ENCODE measurements at regions not wholly inside any gene's neighbourhood (a gene's known extent, or its start where the extent isn't known, plus 50 kb on each side); places are given as distances from the start of the nearest gene placed in this dataset.
"Not testable (repeated sequence)": the region's sequence is repeated elsewhere in the genome, so short reads cannot be mapped to it uniquely, and the experiment has no call there.

DNA sequence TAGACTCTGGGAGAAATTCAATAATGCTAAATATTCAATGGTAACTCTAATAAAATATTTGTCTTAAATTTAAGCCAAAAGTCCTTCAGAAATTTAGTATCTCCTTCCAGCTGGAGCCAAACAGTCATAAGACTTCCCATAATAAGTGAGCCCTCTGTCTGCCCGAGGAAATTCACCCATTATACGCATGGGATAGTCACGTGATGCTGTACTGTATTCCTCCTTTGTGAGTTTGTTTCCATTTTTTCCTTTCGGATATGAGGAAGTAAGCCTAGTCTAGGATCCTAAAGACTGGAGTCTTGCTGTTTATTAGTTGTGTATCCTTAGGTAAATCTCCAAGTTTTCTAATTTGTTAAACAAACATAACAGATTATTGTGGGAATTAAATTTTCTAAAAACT, 110.4 kb upstream of the PLAAT1 start:
- DNase-seq, result no peak

DNA sequence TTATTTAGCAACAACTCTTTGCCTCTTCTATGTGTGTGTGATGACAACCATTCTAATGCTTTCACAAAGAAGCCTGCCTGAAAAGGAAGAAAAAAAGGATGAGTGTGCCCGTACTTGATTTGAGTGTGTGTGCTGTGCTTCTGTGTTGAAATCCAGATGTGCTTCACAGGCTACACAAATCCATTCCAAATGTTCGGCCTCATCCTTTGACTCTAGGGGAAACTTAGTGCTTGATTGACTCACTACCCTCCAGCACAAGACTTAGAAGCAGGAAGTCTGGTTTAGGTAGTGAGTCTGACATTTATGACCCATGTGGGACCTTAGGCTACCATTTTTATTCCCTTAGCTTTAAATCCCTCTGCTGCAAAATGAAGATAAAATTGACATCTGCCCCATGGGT, 108.8 kb upstream of the PLAAT1 start:
- no peak for DNase-seq

DNA sequence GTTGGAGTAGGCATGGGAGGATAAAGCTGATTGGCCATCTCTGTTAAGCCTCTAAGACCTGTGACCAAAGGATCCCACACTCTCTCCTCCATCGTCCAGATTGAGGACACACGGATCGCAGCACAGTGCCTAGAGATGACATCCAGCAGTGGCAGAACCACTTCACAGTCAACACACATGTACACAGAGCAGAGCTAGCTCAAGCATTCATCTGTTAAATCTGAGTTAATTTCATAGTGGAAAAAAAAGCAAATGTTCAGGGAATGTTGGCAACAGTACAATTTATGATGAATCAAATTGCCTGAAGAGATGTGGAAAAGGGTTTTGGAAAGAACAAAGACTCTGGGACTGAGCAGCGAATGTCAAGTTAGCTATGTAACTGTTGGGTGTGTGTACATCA, 108.1 kb upstream of the PLAAT1 start:
- DNase-seq, result no peak

DNA sequence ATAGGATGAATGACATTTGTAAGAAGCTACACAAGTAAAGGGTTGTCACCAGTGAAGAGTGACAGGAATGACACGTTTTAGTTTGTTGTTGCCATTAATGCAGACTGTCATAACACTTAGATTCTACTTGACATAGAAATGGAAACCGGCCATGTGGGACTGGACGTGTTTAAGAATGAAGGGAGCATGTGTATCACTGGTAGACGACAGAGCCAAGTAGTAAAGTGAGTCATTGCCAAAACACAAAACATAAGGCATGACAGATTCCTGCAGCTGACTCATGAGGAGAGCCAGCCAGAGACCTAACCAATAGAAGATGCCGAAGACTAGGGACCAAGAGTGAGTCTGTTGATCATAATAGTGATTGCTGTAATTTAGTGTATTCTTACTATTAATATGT, 106.2 kb upstream of the PLAAT1 start:
- DNase-seq, result peak; percentile 24

DNA sequence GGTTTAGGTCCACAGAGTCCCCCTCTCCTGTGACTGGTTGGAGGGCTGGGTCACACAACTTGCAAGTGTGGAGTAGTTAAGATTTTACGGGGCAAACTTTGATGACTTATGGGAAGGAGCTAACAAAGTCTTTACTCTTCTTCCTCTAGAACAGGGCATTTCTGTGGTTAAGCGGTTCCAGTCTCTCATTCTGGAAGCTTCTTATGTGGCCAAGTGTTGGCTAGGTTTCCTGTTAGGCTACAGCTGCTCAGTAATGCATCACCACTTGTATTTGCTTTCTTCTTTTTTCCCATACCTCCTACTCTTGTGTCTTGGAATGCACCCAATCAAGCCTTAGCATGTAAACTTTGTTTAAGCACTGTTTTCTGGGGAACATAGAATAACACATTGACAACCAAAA, 100.6 kb upstream of the PLAAT1 start:
- no peak for DNase-seq

DNA sequence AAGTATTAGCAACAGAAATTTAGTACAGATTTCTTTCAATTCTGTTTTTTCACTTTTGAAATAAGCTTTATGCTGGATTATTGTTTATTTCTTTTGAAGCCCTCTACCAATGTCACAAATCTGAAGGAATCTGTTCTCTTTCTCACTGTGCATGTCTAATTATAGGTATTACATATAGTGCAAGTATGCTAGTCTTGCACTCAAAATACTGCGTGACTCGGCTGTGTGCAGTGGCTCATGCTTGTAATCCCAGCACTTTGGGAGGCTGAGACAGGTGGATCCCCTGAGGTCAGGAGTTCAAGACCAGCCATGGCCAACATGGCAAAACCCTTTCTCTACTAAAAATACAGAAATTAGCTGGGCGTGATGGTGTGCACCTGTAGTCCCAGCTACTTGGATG, 95.8 kb upstream of the PLAAT1 start:
- no peak for DNase-seq

DNA sequence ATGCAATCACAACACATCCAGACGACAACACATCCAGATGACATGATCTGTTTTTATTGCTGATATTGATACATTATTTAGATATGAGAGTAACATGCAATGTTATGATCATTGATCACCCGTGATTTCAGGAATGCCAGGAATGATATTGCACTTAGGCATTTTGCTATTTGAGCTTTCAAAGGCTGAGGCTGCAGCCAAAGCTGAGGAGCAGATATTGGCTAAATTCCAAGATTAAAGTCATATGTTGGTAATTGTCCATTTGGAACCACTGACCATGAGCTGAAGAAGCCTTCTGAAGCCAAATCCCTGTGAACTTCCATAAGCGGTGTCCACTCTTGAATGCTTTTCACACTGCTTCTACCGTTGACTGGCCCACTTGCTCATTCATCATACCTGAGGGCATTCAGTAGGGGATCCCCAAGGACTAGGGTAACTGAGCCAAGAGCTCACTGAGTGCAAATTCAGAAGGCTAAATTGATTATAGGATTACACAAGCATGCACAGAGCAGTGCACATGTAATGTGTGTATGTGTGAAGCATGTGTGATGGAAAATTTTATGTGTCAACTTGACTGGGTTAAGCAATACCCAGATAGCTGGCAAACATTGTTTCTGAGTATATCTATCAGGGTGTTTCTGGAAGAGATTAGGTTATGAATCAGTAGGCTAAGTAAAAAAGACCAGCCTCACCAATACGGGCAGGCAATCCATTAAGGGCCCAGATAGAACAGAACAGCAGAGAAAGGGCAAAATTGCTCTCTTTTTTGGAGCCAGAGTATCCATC, 92.1 kb upstream of the PLAAT1 start:
- no peak for DNase-seq

DNA sequence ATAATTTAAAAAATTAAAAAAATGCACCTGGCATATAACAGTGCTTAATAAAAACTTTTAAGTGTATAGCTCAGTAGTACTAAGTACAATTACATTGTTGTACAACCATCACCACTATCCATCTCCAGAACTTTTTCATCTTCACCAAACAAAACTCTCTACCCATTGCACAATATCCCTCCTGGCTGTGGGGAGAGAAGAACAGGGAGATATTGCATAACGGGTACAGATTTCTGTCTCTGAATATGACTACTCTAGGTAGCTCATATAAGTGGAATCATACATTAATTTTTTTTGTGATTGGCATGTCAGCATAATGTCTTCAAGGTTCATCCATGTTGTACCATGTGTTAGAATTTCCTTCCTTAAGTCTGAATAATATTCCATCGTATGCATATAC, 91.0 kb upstream of the PLAAT1 start:
- DNase-seq, result no peak

DNA sequence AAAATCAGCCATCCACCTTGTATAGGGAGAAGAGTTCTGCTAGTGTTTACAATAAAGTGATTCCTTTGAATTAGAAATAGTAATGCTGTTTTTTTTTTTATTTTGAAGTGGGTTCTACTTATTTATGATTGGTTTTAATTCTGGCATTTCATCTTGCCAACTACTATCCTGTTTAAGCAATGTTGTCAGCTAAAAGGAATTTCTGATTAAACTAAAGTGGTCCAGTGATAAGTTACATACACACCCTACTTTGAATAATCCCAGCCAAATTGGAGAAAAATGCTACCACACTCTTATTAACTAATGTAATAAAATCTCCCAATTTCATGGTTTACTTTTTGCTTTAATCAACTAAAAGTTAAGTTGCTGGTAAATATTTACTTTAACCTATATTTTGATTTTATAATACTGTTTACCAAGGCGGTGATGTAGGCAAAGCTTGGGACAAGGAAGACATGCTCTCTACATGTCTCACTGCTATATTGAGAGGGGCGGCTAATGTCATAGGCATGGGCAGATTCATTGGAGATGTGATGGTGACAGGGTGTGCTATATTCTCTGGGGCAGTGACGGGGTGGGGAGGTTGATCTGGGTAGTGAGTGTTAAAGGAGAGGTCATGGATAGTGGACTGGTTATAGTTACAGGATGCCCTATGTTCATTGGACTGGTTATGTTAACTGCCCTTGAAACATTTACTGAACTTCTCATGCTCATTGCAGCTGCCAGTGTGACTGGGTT, 85.8 kb upstream of the PLAAT1 start:
- not testable (repeated sequence) for DNase-seq

DNA sequence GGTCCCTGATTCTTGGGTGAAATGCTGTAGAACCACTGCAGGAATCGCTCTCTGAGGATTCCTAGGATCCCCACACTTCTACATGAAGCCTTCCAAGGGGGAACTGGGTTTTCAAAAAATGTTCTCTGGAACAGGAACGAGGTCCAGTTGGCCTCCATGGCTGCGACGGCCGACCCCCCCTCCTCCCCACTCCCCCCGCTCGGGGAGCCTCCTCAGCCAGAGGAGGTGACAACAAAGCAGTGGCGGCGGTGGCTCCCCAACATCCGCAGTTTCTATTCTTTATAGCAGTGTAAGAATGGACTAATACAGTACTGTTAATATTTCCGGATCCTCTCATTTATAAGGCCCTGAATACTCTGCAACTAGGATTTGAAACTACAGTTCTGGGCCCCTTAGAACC, 84.0 kb upstream of the PLAAT1 start:
- no peak for DNase-seq

DNA sequence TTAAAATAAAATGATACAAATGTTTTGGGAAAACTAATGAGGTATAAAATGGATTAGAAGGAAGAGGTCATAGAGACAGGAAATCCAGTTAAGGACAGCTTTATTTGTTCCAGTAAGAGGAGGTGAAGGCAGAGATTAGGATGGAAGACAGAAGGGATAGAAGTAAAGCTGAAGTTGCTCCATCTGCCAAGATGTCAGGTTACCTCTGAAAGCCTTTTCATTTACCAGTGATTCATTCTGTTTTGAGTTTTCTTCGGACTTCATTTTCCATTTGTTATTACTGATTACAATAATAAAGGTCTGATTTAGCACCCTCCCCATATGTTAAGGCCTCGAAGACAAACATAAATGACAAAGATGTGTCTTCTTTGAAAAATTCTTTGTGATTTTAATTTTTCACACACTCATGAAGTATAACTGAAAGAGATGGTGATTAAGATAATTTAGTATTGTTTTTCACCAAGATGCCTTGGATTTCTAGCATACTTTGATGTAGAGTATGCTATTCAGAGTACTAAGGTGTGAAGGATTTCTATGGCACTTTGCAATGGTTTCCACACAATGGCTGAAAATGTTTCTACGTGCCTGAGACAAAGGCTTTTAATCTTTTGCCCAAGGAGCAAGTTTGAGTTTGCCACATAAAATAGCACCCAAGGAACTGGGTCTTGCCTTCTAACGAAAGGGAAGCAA, 75.4 kb upstream of the PLAAT1 start:
- no peak for DNase-seq

DNA sequence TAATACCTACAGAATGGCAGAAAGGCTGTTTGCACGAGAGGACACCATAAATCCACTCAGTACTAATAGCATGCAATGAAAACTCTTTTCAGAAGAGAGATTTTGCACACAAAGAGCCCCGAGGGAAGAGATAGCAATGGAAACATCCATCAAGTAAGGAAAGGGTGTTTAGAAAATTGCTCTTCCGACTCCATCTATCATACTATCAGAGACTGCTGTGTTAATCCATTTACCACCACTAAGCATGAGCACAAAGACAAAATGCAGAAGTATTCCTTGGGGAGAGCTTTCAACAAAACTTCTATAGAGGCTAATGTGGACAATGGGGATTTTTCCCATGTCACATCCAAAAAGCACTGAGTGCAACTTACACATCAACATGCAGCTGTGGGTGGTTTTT, 72.1 kb upstream of the PLAAT1 start:
- no peak for DNase-seq

DNA sequence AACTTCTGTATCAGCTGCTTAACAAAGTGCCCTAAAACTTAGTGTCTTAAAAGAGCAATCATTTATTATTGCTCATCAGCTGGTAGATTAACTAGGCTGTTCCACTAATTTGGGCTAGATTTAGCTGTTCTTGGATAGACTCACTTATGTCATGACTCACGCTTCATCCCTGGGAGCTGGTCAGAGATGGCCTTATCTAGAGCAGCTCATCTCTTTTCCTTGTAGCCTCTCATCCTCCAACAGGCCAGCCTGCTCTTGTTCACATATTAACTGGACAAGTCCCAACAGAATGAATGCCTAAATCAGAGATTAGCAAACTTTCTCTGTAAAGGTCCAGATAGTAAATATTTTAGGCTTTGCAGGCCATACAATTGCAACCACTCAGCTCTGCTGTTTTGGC, 66.9 kb upstream of the PLAAT1 start:
- DNase-seq, result peak; percentile 8

DNA sequence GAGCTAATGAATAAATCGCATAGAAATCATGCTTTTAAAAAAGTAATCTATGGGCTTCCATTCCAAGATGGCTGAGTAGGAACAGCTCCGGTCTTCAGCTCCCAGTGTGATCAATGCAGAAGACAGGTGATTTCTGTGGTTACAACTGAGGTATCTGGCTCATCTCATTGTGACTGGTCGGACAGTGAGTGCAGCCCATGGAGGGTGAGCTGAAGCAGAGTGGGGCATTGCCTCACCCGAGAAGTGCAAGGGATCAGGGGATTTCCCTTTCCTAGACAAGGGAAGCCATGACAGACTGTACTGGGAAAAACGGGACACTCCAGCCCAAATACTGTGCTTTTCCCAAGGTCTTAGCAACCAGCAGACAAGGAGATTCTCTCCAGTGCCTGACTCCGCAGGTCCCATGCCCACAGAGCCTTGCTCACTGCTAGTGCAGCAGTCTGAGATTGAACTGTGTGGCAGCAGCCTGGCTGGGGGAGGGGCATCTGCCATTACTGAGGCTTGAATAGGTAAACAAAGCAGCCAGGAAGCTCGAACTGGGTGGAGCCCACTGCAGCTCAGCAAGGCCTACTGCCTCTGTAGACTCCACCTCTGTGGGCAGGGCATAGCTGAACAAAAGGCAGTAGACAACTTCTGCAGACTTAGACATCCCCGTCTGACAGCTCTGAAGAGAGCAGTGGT, 61.5 kb upstream of the PLAAT1 start:
- peak; percentile 25 for DNase-seq

DNA sequence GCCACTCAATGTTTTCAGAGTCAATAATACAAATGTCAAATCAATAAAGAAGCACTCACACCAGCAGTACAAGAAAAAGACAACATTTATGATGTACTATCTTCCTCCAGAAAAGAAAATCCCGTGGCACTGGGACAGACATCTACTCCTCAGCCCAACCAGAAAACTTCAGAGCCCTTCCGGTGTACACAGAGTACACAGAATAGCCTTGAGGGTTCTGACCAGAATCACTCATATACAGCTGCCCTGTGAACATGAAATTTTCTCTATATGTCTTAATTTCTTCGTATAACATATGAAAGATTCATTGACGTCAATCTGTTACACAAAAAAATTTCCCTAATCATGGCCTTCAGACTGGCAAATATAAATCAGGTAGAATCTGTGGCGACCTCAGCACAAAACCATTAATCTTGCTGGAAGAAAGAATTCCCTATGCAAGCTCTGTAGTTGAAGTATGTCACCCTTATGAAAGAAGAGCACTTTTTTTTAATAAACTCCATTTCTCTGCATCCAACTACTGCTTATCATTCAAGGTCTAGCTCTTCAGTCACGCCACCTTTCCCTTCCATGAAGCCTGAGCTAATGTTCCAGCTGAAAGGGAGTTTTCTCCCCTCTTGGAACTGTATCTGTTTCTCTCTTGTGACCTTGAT, 53.8 kb upstream of the PLAAT1 start:
- peak; percentile 5 for DNase-seq

DNA sequence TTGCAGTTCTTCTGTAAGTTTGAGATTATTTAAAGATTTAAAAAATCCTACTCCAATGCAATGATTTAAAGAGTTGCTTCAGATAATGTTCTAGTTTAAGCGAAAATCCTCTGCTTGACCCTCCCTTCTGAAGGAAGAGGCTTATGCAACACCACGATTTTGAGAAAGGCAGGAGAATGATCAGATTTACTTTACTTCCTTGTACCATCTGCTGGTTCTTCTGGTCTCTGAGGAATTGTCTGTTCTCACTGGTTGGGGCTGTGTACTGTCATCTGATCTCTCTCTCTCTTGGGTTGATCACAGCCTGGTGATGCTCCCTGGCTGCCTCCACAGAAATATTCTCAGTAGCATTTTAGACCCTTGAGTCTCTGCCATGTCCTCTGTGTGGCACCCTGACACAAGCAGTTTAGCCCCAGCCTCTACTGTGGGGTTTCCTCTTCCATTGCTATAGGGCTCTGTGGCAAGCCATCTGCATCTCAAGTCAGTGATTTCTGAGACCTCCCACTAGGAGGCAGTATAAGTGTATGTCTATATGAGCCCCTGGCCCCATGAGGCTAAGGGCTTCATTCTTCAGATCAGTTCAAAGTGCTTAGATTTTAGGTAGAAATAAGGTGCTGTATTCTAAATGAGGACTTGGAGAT, 50.8 kb upstream of the PLAAT1 start:
- DNase-seq, result peak; percentile 81
